Large intestine (tissue), 3 donors: ENCODE measurements at regions not wholly inside any gene's neighbourhood (a gene's known extent, or its start where the extent isn't known, plus 50 kb on each side); places are given as distances from the start of the nearest gene placed in this dataset.

Experiments used
- DNase-seq, 2 donors: peaks; one replicate each; pipeline versions ENCODE4 v3.0.0 to v3.0.0-alpha.2; 2013
- H3K27ac ChIP-seq: one replicate; pipeline ENCODE4 v1.5.1; 2013; ENCODE audit warnings: low read length
- H3K27me3 ChIP-seq: 2 replicates; pipeline ENCODE4 v1.6.1; 2013; ENCODE audit warnings: low read length; ENCODE audit not compliant: control insufficient read depth, insufficient read depth
- H3K36me3 ChIP-seq: 2 replicates; pipeline ENCODE4 v1.6.1; 2013; ENCODE audit warnings: low read length; ENCODE audit not compliant: control insufficient read depth, insufficient read depth
- H3K4me1 ChIP-seq: one replicate; pipeline ENCODE4 v1.6.1; 2013; ENCODE audit warnings: low read length; ENCODE audit not compliant: control insufficient read depth, insufficient read depth
- H3K4me3 ChIP-seq: one replicate; pipeline ENCODE4 v1.5.1; 2013; ENCODE audit warnings: low read length
- H3K9me3 ChIP-seq: one replicate; pipeline ENCODE4 v1.6.1; 2013; ENCODE audit warnings: mild to moderate bottlenecking, low read depth, low read length, moderate library complexity; ENCODE audit not compliant: control insufficient read depth
- WGBS: methylation state at CpG from one replicate; pipeline ENCODE4 v1.1.5; 2013; ENCODE audit warnings: low lambda C conversion rate; ENCODE audit not compliant: insufficient coverage; 5-methylcytosine and 5-hydroxymethylcytosine counted together

DNA sequence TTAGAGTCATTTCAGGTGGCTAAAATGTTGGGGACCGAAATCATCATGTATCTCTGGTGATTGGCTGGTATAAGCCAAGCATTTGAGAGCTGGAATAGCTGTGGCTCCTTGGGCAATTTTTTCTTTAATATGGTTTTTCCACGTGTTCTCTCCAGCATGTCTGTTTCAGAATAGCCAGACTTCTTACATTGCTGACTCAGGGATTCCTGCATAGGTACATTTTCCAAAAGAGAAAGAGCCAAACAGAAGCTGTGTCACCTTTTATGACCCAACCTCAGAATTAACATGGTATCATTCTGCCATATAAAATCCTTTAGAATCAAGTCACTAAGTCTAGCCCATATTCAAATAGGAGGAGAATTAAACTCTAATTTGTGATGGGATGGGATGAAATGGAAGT is 74.8 kb upstream of the TSLP start:
- no peak overlapping the region for H3K4me3 ChIP-seq
- H3K27ac ChIP-seq, result no peak overlapping the region
- DNase-seq, result no peak
- 0% methylated on average over 1 of the region's 2 CpGs for WGBS
- H3K36me3 ChIP-seq, result no peaks in the 10 kb centered on the region
- H3K27me3 ChIP-seq, result no peaks in the 10 kb centered on the region
- H3K9me3 ChIP-seq, result no peaks in the 10 kb centered on the region
- no peaks in the 10 kb centered on the region for H3K4me1 ChIP-seq

DNA sequence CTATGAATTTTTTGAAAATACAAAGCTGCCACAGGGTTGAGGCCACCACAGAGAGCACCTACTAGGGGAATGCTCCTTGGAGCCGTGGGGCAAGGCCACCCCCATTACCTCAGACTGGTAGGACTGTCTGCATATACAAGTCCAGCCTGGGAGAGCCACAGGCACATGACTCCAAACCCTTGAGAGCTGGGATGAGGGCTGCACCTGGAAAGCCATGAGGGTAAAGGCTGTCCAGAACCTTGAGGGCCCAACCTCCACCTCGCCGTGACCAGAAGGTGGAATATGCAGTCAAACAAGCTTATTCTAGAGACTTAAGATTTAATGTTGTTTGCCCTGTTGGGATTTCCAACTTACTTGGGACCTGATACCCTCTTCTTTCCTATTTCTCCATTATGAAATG is 69.5 kb upstream of the TSLP start:
- Histone ChIP-seq H3K4me1 (no peaks in the 10 kb centered on the region), H3K4me3 (no peak overlapping the region), H3K27me3 (no peaks in the 10 kb centered on the region), H3K9me3 (no peaks in the 10 kb centered on the region), H3K36me3 (no peaks in the 10 kb centered on the region), H3K27ac (no peak overlapping the region)
- DNase-seq, result no peak
- WGBS, result no CpG with 5 or more reads among the region's 3 CpGs

DNA sequence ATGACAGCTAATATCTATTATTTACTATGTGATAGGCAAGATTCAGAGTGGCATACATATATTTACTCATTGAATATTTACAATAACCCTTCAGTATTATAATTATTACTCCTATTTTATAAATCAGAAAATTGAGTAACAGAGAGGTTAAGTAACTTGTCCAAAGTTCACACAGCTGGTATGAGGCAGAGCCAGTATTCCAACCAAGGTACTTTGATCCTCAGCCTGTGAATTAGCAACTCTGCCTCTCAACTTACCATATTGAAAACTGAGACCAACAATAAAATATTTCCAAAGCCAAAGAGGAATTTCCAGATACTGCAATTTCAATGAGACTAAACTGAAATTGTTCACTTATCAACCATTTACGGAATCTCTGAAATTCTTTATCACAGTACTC is 67.9 kb upstream of the TSLP start:
- Histone ChIP-seq H3K27me3 (no peaks in the 10 kb centered on the region), H3K27ac (no peak overlapping the region), H3K4me1 (no peaks in the 10 kb centered on the region), H3K4me3 (no peak overlapping the region), H3K36me3 (no peaks in the 10 kb centered on the region), H3K9me3 (no peaks in the 10 kb centered on the region)
- no peak for DNase-seq
- WGBS, result no CpG with 5 or more reads among the region's 1 CpG

DNA sequence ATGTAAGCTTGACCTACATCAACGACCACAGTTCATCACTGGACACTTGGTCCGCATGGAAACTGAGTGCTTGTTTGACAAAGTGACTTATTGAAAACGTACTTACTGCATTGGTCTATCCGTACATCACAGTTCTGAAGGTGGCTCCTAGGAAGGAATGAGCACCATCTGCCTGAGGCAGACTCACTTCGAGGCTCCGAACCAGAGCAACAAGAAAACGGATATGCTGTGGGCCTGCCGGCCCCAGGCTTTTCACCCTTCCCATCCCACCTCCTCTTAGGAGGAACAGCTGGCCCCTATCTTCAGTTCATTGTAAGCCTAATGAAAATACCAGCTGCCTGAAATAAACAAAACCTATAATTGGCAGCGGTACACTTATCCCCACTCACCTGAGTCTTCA is 67.2 kb upstream of the TSLP start:
- no peaks in the 10 kb centered on the region for H3K27me3 ChIP-seq
- no peak overlapping the region for H3K4me3 ChIP-seq
- no peaks in the 10 kb centered on the region for H3K4me1 ChIP-seq
- H3K36me3 ChIP-seq, result no peaks in the 10 kb centered on the region
- no peak for DNase-seq
- no peak overlapping the region for H3K27ac ChIP-seq
- WGBS, result no CpG with 5 or more reads among the region's 9 CpGs
- no peaks in the 10 kb centered on the region for H3K9me3 ChIP-seq

DNA sequence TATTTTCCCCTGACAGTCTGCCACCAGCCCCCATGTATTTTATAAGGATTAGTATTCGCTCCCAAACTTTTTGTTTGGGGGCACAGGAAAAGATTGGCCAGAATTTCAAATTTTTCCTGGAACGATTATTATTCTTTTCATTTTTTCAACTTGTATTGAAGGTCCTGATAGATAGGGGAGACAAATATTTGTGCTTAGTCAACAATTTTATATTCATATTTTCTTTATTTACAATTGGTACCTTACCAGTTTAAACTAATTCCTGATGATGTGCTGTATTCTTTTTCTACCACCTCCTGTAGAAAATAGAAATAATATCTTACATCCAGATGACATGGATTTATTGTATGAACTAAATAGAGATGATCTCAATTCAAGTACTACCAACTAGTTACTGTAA is 60.7 kb upstream of the TSLP start:
- no peak overlapping the region for H3K27ac ChIP-seq
- H3K36me3 ChIP-seq, result no peaks in the 10 kb centered on the region
- H3K4me1 ChIP-seq, result no peaks in the 10 kb centered on the region
- H3K9me3 ChIP-seq, result no peaks in the 10 kb centered on the region
- H3K4me3 ChIP-seq, result no peak overlapping the region
- no peaks in the 10 kb centered on the region for H3K27me3 ChIP-seq
- 29% methylated on average over 2 of the region's 2 CpGs for WGBS
- DNase-seq, result no peak

DNA sequence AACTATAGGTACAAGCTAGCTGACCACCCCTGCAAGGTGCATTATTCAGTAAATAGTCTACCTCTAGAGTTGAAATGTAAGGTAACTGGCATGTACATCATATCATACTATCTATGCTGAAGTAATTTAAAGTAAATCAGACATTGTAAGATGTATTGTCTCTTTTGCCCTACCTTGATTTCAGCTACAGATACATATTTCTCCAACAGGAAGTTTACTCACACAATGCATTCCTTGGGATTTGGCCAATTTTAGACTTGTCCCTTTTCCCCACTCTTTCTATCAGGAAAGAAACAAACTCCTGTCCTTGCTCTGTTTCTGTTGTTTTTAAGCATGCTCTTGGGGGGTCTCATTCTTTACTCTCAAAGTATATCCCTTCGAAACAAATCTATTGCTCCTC is 58.5 kb upstream of the TSLP start:
- Histone ChIP-seq H3K9me3 (no peaks in the 10 kb centered on the region), H3K4me3 (no peak overlapping the region), H3K27ac (no peak overlapping the region), H3K27me3 (no peaks in the 10 kb centered on the region), H3K36me3 (no peaks in the 10 kb centered on the region), H3K4me1 (no peaks in the 10 kb centered on the region)
- DNase-seq, result no peak
- no CpG with 5 or more reads among the region's 1 CpG for WGBS

DNA sequence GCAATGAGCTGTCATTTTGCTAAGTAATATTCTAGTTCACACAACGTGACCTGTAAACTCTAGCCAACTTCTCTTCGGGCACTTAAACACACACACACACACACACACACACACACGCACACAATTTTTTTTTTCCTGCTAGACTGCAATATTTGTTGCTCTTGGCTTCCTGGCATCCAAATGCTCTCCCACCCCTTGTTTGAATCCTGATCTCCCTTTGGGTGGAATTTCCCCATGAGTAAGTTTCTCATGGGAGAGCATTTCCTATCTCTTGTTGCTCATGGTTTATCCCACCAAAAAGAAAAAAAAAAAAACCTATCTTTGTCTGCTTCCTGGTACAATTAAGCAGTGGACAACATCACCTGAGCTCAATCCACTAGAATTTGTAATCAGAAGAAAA is 54.7 kb upstream of the TSLP start:
- WGBS, result no CpG with 5 or more reads among the region's 3 CpGs
- Histone ChIP-seq H3K4me1 (no peaks in the 10 kb centered on the region), H3K27me3 (no peaks in the 10 kb centered on the region), H3K9me3 (no peaks in the 10 kb centered on the region), H3K4me3 (no peak overlapping the region), H3K36me3 (no peaks in the 10 kb centered on the region), H3K27ac (no peak overlapping the region)
- no peak for DNase-seq

DNA sequence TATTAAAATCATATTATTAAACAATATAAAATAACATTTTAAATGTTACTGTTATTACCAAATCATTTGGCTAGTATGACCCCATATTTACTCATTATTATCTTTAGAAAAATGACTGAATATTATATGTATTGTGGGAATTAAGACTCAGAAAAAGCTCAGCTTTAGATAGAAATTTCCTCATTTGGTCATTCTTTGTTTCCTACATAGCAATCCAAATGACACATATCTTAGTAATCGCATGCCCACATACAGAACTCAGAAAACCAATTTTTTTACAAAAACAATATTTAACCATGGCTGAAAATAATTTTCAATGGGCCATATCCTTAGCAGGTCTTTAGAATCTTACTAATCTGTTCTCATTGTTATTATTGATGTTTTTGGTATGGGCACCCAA is 53.8 kb upstream of the TSLP start:
- 100% methylated on average over 1 of the region's 1 CpG for WGBS
- Histone ChIP-seq H3K4me1 (peaks cover 3% of the 10 kb centered on the region), H3K36me3 (no peaks in the 10 kb centered on the region), H3K9me3 (no peaks in the 10 kb centered on the region), H3K27ac (no peak overlapping the region), H3K4me3 (no peak overlapping the region), H3K27me3 (no peaks in the 10 kb centered on the region)
- no peak for DNase-seq
